HG02981 (cell line): ENCODE measurements at regions not wholly inside any gene's neighbourhood (a gene's known extent, or its start where the extent isn't known, plus 50 kb on each side); places are given as distances from the start of the nearest gene placed in this dataset.

Source experiments
- ATAC-seq: cut with Tn5 transposase; IDR thresholded peaks from one replicate; pipeline ENCODE4 v1.9.1; 2021; ENCODE audit warnings: mild to moderate bottlenecking, moderate library complexity; ENCODE audit not compliant: unreplicated experiment

- no peak for ATAC-seq
These were observed 53.6 kb upstream of the EPCAM start for GRCh38 chr2:47315475-47315874.

- ATAC-seq, result no peak
These were observed 55.4 kb upstream of the EPCAM start for GRCh38 chr2:47313728-47314127.

GRCh38 chr2:47313141-47313691 is 55.9 kb upstream of the EPCAM start:
- no peak for ATAC-seq

GRCh38 chr2:47312491-47312850 is 56.6 kb upstream of the EPCAM start:
- no peak for ATAC-seq

- no peak for ATAC-seq
These were observed 57.2 kb upstream of the EPCAM start for GRCh38 chr2:47311764-47312490.

- ATAC-seq, result peak; percentile 13
These were observed 58.1 kb upstream of the EPCAM start for GRCh38 chr2:47310801-47311560.

GRCh38 chr2:47309952-47310800 is 58.9 kb upstream of the EPCAM start:
- ATAC-seq, result peak; percentile 82

- no peak for ATAC-seq
These were observed 59.6 kb upstream of the EPCAM start for GRCh38 chr2:47309472-47309951.

GRCh38 chr2:47307066-47307465 is 62.0 kb upstream of the EPCAM start:
- ATAC-seq, result no peak

- ATAC-seq, result no peak
These were observed 64.5 kb upstream of the EPCAM start for GRCh38 chr2:47304654-47305053.

GRCh38 chr2:47303341-47304148 is 65.6 kb upstream of the EPCAM start:
- ATAC-seq, result no peak

- ATAC-seq, result no peak
These were observed 66.8 kb upstream of the EPCAM start for GRCh38 chr2:47302308-47302707.

- ATAC-seq, result no peak
These were observed 67.4 kb upstream of the EPCAM start for GRCh38 chr2:47301731-47302130.

GRCh38 chr2:47301277-47301618 is 67.9 kb upstream of the EPCAM start:
- ATAC-seq, result peak; percentile 74

GRCh38 chr2:47300609-47301276 is 68.4 kb upstream of the EPCAM start:
- ATAC-seq, result peak; percentile 70

- no peak for ATAC-seq
These were observed 69.0 kb upstream of the EPCAM start for GRCh38 chr2:47300081-47300480.

GRCh38 chr2:47299555-47299954 is 69.6 kb upstream of the EPCAM start:
- no peak for ATAC-seq

GRCh38 chr2:47298771-47299170 is 70.3 kb upstream of the EPCAM start:
- no peak for ATAC-seq

GRCh38 chr2:47297767-47298425 is 71.2 kb upstream of the EPCAM start:
- ATAC-seq, result no peak
